Keratinocyte (primary cell): ENCODE measurements at regions not wholly inside any gene's neighbourhood (a gene's known extent, or its start where the extent isn't known, plus 50 kb on each side); places are given as distances from the start of the nearest gene placed in this dataset.

ENCODE experiments used
- CTCF ChIP-seq, 3 experiments: IDR thresholded peaks in 1 of 3; conservative IDR thresholded peaks in 1 of 3; optimal IDR thresholded peaks in 1 of 3; 2 replicates in 2 of 3; 3 replicates in 1 of 3; pipeline versions ENCODE3 to v1.5.1; 2011; ENCODE audit warnings: low read length in 3 of 3, mild to moderate bottlenecking in 3 of 3, moderate library complexity in 2 of 3, control low read depth in 1 of 3, inconsistent platforms in 1 of 3; ENCODE audit not compliant: insufficient read depth in 2 of 3; ENCODE audit errors: extremely low read depth in 1 of 3
- EZH2 ChIP-seq: IDR thresholded peaks from one replicate; pipeline ENCODE4 v1.6.1; 2012; ENCODE audit warnings: inconsistent platforms, mild to moderate bottlenecking, low read length, moderate library complexity

DNA sequence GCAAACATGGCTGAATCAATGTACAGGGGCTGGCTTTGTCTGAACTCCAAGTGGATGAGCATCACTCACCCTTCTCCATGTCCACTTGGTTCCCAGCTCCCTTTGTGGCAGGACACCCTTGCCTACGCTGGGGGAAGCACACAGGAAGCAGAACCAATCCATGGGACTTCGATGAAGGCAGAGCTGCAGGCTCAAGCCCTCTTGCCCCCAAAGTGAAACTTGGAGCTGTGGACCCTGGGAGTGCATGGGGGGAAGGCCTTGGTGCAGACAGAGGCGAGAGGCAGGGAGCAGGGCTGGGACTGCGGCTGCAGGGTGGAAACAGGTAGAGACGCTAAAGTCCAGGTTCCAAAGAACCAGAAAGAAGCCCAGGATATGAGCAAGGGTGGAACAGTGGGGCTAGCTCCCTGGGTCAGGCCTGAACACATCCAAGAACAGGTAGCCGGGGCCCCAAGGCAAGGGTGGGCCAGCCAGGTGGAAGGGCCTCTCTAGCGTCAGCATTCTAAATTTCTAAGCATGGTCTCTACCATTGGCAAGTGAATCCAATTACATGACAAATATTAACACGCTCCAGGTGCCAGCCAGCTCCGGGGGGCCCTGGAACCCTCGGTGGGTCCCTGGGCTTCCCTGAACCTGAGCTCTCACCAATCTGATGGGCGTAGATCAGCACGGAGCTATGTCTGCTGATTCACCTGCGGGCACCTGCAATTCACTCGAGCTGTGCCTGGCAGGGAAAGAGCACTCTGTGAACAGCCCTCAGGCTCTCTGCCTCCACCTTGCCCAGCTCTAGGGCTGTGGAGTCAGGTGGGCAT is 532.8 kb downstream of the BRD1 start:
- TF ChIP-seq CTCF (optimal IDR thresholded peaks at IDR 0.05 in 1 of 3, IDR thresholded peaks at IDR 0.05 in 1 of 3, conservative IDR thresholded peaks at IDR 0.05 in 1 of 3; ENCODE audit: extremely low read depth in 1 of 3, insufficient read depth in 2 of 3, low read length in 3 of 3) = no peak
- no peak for TF ChIP-seq EZH2
